Liver (tissue), 8 donors: ENCODE measurements at regions not wholly inside any gene's neighbourhood (a gene's known extent, or its start where the extent isn't known, plus 50 kb on each side); places are given as distances from the start of the nearest gene placed in this dataset.

Experiments
- DNase-seq: peaks from one replicate; pipeline ENCODE4 v3.0.0-alpha.2; 2017; ENCODE audit warnings: low spot score
- H3K27ac ChIP-seq, 2 donors: one replicate each; pipeline ENCODE4 v1.7.0; 2013; ENCODE audit warnings: inconsistent platforms in 2 of 2, low read length in 2 of 2, control low read depth in 1 of 2, low read depth in 1 of 2, mild to moderate bottlenecking in 1 of 2
- H3K27me3 ChIP-seq, 4 donors: one replicate each; pipeline versions ENCODE4 v1.6.1 to v1.7.0; 2013; ENCODE audit warnings: low read length in 3 of 4, inconsistent platforms in 1 of 4, mild to moderate bottlenecking in 1 of 4, moderate library complexity in 1 of 4; ENCODE audit not compliant: control insufficient read depth in 4 of 4, insufficient read depth in 4 of 4
- H3K36me3 ChIP-seq, 4 donors: one replicate each; pipeline versions ENCODE4 v1.6.1 to v1.7.0; 2013; ENCODE audit warnings: low read length in 3 of 4, mild to moderate bottlenecking in 3 of 4, low read depth in 1 of 4, moderate library complexity in 1 of 4; ENCODE audit not compliant: control insufficient read depth in 4 of 4, insufficient read depth in 3 of 4
- H3K4me1 ChIP-seq, 4 donors: one replicate each; pipeline versions ENCODE4 v1.6.1 to v1.7.0; 2013; ENCODE audit warnings: low read length in 3 of 4, mild to moderate bottlenecking in 3 of 4, moderate library complexity in 1 of 4; ENCODE audit not compliant: control insufficient read depth in 4 of 4, insufficient read depth in 4 of 4
- H3K4me3 ChIP-seq, 3 donors: one replicate each; pipeline versions ENCODE4 v1.6.1 to v1.7.0; 2013; ENCODE audit warnings: low read length in 3 of 3, control low read depth in 1 of 3, low read depth in 1 of 3, mild to moderate bottlenecking in 1 of 3
- H3K9ac ChIP-seq, 2 donors: one replicate each; pipeline ENCODE4 v1.7.0; 2013; ENCODE audit warnings: low read length in 2 of 2, mild to moderate bottlenecking in 2 of 2, moderate library complexity in 2 of 2, control low read depth in 1 of 2, low read depth in 1 of 2
- H3K9me3 ChIP-seq, 4 donors: one replicate each; pipeline versions ENCODE4 v1.6.1 to v1.7.0; 2013; ENCODE audit warnings: low read length in 3 of 4; ENCODE audit not compliant: control insufficient read depth in 4 of 4
- EGR1 ChIP-seq, 2 donors: IDR thresholded peaks; 2 replicates each; pipeline ENCODE4 v1.6.1; 2016 to 2018; ENCODE audit warnings: antibody characterized with exemption in 2 of 2, low read depth in 2 of 2
- FOXA1 ChIP-seq: IDR thresholded peaks from 2 replicates; pipeline ENCODE4 v1.6.1; 2016; ENCODE audit warnings: antibody characterized with exemption
- FOXA2 ChIP-seq: IDR thresholded peaks from 2 replicates; pipeline ENCODE4 v1.6.1; 2016; ENCODE audit warnings: antibody characterized with exemption
- GABPA ChIP-seq, 2 donors: IDR thresholded peaks in 1 of 2; conservative IDR thresholded peaks in 1 of 2; 2 replicates each; pipeline ENCODE4 v1.6.1; 2016; ENCODE audit warnings: antibody characterized with exemption in 2 of 2, mild to moderate bottlenecking in 1 of 2, moderate library complexity in 1 of 2
- HNF4A ChIP-seq, 2 donors: conservative IDR thresholded peaks; 2 replicates each; pipeline ENCODE4 v1.6.1; 2016; ENCODE audit warnings: antibody characterized with exemption in 2 of 2, mild to moderate bottlenecking in 2 of 2
- HNF4G ChIP-seq: IDR thresholded peaks from 2 replicates; pipeline ENCODE4 v1.6.1; 2016; ENCODE audit warnings: antibody characterized with exemption
- JUND ChIP-seq, 2 donors: IDR thresholded peaks; 2 replicates each; pipeline ENCODE4 v1.6.1; 2016; ENCODE audit warnings: antibody characterized with exemption in 2 of 2
- NR2F2 ChIP-seq: IDR thresholded peaks from 2 replicates; pipeline ENCODE4 v1.6.1; 2016; ENCODE audit warnings: antibody characterized with exemption
- RAD21 ChIP-seq, 2 donors: IDR thresholded peaks; 2 replicates each; pipeline ENCODE4 v1.6.1; 2016; ENCODE audit warnings: antibody characterized with exemption in 2 of 2, mild to moderate bottlenecking in 2 of 2
- RXRA ChIP-seq, 2 donors: IDR thresholded peaks; 2 replicates each; pipeline ENCODE4 v1.6.1; 2017 to 2018; ENCODE audit warnings: antibody characterized with exemption in 2 of 2, mild to moderate bottlenecking in 1 of 2
- SP1 ChIP-seq: IDR thresholded peaks from 2 replicates; pipeline ENCODE4 v1.6.1; 2018; ENCODE audit warnings: antibody characterized with exemption, mild to moderate bottlenecking
- TAF1 ChIP-seq: conservative IDR thresholded peaks from 2 replicates; pipeline ENCODE4 v1.6.1; 2016; ENCODE audit warnings: antibody characterized with exemption, mild to moderate bottlenecking
- YY1 ChIP-seq: IDR thresholded peaks from 2 replicates; pipeline ENCODE4 v1.6.1; 2016; ENCODE audit warnings: antibody characterized with exemption, mild to moderate bottlenecking
- whole genome bisulfite sequencing: extraction: QIAGEN DNeasy Blood & Tissue Kit; methylation state at CpG from one replicate; pipeline ENCODE4 v1.1.7; 2013; 5-methylcytosine and 5-hydroxymethylcytosine counted together
- TF ChIP-seq, protein P1 (sequence below): IDR thresholded peaks from 2 replicates; pipeline ENCODE4 v1.6.1; 2016; ENCODE audit warnings: antibody characterized with exemption, mild to moderate bottlenecking
- TF ChIP-seq, protein P2 (sequence below): IDR thresholded peaks from 2 replicates; pipeline ENCODE4 v1.6.1; 2016; ENCODE audit warnings: antibody characterized with exemption
- TF ChIP-seq, protein P3 (sequence below): IDR thresholded peaks from 2 replicates; pipeline ENCODE4 v1.6.1; 2016; ENCODE audit warnings: antibody characterized with exemption
- TF ChIP-seq, protein P4 (sequence below): fragments of 150-350 bp; IDR thresholded peaks from 2 replicates; pipeline ENCODE4 v1.5.1; 2017; ENCODE audit warnings: improper control_type of control experiment, low read depth, low read length; ENCODE audit not compliant: missing input control
- TF ChIP-seq, protein P5 (sequence below): IDR thresholded peaks from 2 replicates; pipeline ENCODE4 v1.6.1; 2016; ENCODE audit warnings: antibody characterized with exemption
- donor health status: healthy.
- donor health status: healthy.
- donor health status: healthy.
- donor health status: healthy.
- donor health status: healthy.

DNA sequence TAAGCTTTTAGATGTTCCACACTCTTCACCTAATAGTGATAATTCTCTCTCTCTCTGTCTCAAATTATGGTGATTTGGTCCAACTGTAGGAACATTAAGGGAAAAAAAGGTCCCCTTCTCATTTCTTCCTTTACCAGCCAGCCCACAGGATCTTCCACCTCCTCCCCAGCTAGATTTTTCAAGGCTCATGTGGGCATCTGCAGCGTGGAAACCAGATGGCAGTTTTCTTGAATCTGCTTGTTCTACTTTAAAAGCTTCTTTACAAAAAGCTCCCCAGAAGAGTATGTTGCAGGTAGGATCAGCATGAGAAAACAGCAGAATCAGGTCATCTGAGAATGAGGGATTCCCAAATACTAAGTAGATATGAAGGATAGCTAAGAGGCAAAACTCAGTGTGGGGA lies 208.6 kb upstream of the PFN2 start:
- no peaks in the 10 kb centered on the region for H3K36me3 ChIP-seq
- peaks cover 4 to 19% (median 12%) of the 10 kb centered on the region in 4 donors for H3K4me1 ChIP-seq
- TF ChIP-seq HNF4G (no peak), SP1 (no peak), TAF1 (no peak), FOXA2 (no peak), FOXA1 (no peak), RAD21 (IDR thresholded peaks at IDR 0.05) (no peak), YY1 (no peak)
- TF ChIP-seq, protein P1, sequence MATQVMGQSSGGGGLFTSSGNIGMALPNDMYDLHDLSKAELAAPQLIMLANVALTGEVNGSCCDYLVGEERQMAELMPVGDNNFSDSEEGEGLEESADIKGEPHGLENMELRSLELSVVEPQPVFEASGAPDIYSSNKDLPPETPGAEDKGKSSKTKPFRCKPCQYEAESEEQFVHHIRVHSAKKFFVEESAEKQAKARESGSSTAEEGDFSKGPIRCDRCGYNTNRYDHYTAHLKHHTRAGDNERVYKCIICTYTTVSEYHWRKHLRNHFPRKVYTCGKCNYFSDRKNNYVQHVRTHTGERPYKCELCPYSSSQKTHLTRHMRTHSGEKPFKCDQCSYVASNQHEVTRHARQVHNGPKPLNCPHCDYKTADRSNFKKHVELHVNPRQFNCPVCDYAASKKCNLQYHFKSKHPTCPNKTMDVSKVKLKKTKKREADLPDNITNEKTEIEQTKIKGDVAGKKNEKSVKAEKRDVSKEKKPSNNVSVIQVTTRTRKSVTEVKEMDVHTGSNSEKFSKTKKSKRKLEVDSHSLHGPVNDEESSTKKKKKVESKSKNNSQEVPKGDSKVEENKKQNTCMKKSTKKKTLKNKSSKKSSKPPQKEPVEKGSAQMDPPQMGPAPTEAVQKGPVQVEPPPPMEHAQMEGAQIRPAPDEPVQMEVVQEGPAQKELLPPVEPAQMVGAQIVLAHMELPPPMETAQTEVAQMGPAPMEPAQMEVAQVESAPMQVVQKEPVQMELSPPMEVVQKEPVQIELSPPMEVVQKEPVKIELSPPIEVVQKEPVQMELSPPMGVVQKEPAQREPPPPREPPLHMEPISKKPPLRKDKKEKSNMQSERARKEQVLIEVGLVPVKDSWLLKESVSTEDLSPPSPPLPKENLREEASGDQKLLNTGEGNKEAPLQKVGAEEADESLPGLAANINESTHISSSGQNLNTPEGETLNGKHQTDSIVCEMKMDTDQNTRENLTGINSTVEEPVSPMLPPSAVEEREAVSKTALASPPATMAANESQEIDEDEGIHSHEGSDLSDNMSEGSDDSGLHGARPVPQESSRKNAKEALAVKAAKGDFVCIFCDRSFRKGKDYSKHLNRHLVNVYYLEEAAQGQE, result no peak
- TF ChIP-seq, protein P2, sequence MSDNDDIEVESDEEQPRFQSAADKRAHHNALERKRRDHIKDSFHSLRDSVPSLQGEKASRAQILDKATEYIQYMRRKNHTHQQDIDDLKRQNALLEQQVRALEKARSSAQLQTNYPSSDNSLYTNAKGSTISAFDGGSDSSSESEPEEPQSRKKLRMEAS, result no peak
- 97% methylated on average over 1 of the region's 1 CpG for WGBS
- DNase-seq, result no peak
- H3K4me3 ChIP-seq, result no peak overlapping the region
- no peak overlapping the region for H3K27ac ChIP-seq
- no peaks in the 10 kb centered on the region for H3K27me3 ChIP-seq
- H3K9me3 ChIP-seq, result no peaks in the 10 kb centered on the region
- H3K9ac ChIP-seq, result no peak overlapping the region

DNA sequence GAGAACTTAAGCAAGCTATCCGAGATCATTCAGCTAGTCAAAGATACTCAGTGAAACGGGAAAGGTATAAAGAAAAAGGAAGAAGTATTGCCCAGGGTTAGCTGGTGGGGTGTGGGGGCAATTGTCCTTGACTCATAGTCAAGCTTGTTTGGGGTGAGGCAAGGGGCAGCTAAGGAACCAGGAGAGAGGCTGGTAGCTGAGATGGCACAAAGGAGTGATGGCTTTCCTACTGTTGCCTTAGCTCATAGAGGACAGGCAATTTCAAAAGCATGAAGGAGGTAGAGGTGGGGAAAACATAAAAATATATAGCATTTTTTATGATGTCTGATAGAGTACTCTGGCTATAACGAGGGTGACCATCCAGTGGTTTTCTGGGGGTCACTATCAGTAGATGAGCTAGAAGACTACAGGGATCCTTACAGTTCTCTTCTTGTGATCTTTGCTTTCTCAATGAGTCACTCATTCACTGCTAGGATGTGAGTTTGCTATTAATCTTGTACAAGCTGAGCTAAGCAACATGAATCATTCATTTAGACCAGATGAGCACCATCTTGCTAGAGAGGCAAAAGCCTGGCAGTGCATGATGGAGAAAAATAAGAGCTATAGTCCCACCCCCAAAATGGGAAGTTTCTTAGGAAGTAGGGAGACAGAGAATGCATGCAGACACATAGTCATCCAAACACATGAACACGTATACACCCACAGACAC lies 207.1 kb upstream of the PFN2 start:
- no peak for DNase-seq
- no peaks in the 10 kb centered on the region for H3K36me3 ChIP-seq
- no peak overlapping the region for H3K27ac ChIP-seq
- H3K4me3 ChIP-seq, result no peak overlapping the region
- H3K9ac ChIP-seq, result no peak overlapping the region
- no peaks in the 10 kb centered on the region for H3K27me3 ChIP-seq
- H3K4me1 ChIP-seq, result peaks cover 4 to 12% (median 9%) of the 10 kb centered on the region in 4 donors
- H3K9me3 ChIP-seq, result no peaks in the 10 kb centered on the region
- 91% methylated on average over 4 of the region's 4 CpGs for WGBS
- TF ChIP-seq HNF4A (conservative IDR thresholded peaks at IDR 0.05), result no peak
- TF ChIP-seq FOXA1, result no peak
- TF ChIP-seq JUND (IDR thresholded peaks at IDR 0.05), result no peak
- TF ChIP-seq, protein P2, result no peak
- no peak for TF ChIP-seq YY1
- TF ChIP-seq, protein P3, sequence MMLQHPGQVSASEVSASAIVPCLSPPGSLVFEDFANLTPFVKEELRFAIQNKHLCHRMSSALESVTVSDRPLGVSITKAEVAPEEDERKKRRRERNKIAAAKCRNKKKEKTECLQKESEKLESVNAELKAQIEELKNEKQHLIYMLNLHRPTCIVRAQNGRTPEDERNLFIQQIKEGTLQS, result no peak
- TF ChIP-seq, protein P4, sequence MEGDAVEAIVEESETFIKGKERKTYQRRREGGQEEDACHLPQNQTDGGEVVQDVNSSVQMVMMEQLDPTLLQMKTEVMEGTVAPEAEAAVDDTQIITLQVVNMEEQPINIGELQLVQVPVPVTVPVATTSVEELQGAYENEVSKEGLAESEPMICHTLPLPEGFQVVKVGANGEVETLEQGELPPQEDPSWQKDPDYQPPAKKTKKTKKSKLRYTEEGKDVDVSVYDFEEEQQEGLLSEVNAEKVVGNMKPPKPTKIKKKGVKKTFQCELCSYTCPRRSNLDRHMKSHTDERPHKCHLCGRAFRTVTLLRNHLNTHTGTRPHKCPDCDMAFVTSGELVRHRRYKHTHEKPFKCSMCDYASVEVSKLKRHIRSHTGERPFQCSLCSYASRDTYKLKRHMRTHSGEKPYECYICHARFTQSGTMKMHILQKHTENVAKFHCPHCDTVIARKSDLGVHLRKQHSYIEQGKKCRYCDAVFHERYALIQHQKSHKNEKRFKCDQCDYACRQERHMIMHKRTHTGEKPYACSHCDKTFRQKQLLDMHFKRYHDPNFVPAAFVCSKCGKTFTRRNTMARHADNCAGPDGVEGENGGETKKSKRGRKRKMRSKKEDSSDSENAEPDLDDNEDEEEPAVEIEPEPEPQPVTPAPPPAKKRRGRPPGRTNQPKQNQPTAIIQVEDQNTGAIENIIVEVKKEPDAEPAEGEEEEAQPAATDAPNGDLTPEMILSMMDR, result no peak
- no peak for TF ChIP-seq EGR1 (IDR thresholded peaks at IDR 0.05; ENCODE audit: low read depth in 2 of 2)
- TF ChIP-seq, protein P5, sequence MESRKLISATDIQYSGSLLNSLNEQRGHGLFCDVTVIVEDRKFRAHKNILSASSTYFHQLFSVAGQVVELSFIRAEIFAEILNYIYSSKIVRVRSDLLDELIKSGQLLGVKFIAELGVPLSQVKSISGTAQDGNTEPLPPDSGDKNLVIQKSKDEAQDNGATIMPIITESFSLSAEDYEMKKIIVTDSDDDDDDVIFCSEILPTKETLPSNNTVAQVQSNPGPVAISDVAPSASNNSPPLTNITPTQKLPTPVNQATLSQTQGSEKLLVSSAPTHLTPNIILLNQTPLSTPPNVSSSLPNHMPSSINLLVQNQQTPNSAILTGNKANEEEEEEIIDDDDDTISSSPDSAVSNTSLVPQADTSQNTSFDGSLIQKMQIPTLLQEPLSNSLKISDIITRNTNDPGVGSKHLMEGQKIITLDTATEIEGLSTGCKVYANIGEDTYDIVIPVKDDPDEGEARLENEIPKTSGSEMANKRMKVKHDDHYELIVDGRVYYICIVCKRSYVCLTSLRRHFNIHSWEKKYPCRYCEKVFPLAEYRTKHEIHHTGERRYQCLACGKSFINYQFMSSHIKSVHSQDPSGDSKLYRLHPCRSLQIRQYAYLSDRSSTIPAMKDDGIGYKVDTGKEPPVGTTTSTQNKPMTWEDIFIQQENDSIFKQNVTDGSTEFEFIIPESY, result no peak
- TF ChIP-seq SP1, result no peak
- no peak for TF ChIP-seq HNF4G
- no peak for TF ChIP-seq FOXA2
- no peak for TF ChIP-seq RAD21 (IDR thresholded peaks at IDR 0.05)
- no peak for TF ChIP-seq RXRA (IDR thresholded peaks at IDR 0.05)
- TF ChIP-seq GABPA (IDR thresholded peaks at IDR 0.05 in 1 of 2, conservative IDR thresholded peaks at IDR 0.05 in 1 of 2), result no peak
- TF ChIP-seq NR2F2, result no peak
- TF ChIP-seq TAF1, result no peak
- TF ChIP-seq, protein P1, result no peak
